ENCODE measurements at regions not wholly inside any gene's neighbourhood (a gene's known extent, or its start where the extent isn't known, plus 50 kb on each side); places are given as distances from the start of the nearest gene placed in this dataset.

DNA sequence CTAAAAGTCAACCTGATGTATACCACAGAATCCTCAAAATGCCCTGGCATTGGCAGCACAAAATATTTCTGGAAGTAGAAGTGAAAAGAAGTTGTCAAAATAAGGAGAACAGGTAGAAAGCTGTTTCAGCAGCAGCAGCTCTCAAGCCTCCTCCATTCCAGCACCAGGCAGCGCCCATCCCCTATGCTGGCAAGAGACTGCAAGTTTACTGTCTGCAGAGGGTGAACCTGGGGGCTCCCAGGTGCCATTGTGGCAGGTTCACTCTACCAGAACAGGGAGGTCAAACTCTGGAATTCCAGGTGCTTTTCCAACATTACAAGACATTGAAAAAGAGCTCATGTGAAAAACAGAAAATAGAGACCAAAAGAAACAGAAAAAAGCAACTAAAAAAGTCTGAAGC is 128.8 kb upstream of the CTTNBP2NL start:
- DNase-seq = no peak

GRCh38 chr1:112267929-112268328 is 128.1 kb upstream of the CTTNBP2NL start:
- no peak for DNase-seq

GRCh38 chr1:112268408-112268807 is 127.6 kb upstream of the CTTNBP2NL start:
- DNase-seq = no peak

GRCh38 chr1:112271270-112271669 is 124.7 kb upstream of the CTTNBP2NL start:
- DNase-seq = no peak

DNA sequence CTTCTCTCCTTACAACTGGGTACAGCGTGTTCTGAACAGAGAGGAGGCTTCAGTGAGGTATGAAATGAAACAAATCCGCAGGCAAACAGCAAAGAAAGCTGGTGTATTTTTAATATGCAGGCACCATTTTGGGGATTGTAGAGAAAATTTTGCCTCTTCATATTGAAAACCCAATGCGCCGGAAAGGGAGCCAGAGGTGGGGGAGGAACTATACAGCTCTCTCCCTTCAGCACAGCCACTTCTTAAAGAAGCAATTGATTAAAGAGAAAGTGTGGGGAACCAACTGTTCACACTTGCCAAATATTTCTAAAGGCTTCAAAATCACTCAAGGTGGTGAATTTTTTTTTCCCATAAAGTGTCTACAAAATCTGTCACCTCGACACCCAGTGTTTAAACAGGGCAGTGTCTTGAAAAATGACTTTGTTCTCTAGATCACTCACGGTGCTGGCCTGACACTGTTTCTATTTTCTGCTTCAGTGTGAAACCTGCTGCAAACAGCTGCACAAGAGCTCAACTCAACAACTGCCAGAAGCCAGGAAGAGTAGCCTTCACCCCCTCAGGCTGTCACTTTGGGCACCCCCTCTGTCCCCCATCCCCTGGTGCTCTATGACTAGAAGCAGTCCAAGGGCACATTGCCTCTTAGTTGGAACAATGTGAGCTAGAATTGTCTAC is 123.8 kb upstream of the CTTNBP2NL start:
- no peak for DNase-seq

DNA sequence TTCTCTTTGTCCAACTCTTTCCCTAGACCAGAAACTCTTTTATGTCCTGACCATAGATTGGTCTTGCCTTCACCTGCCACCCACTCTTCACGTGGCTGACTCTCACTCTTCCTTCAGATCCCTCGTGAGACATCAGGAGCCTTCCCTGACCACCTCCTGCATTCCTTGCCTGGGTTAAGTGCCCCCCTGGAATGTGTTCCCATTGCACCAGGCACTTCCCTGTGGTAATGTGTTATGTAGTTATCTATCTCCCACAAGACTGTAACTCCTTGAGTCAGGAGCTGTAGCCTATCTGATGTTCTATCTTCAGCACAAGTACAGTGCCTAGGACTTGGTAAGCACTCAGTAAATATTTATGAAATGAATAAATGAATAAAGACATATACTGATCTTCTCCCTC is 111.2 kb upstream of the CTTNBP2NL start:
- no peak for DNase-seq

DNA sequence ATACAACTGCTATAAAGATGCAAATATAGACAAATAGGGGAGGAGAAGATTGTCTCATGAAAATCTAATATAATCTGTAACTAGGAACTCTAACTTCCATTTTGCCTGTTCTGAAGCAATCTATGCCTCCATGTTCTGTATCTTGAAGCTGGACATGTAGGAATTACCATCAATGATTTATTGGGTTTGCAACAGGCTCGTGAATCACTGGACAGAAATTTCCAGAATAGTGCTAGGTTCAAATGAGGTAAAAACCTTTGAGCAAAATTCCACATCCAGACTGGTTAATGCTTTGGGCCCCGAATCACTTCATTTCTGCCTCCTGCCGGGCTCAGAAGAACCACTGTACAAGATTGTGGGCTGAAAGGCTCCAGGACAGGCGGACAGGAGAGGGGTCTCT is 110.7 kb upstream of the CTTNBP2NL start:
- no peak for DNase-seq

GRCh38 chr1:112285746-112286145 is 110.3 kb upstream of the CTTNBP2NL start:
- no peak for DNase-seq

GRCh38 chr1:112296908-112297307 is 99.1 kb upstream of the CTTNBP2NL start:
- no peak for DNase-seq

DNA sequence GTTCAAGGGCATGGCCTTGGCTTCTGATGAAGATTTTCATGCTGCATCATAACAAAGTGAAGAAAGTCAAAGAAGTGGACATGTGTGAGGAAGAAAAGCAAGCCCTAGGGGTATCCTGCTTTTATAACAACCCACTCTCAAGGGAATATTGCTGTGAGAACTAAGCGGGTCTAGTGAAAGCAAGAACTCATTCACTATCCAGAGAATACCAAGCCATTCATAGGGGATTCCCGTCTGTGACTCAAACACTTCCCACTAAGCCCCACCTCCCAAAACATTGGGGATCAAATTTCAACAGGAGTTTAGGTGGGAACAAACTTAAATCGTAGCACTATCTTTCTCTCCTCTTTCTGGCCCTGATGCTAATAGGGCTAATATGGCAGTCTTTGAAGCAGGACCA is 98.5 kb upstream of the CTTNBP2NL start:
- DNase-seq = no peak

DNA sequence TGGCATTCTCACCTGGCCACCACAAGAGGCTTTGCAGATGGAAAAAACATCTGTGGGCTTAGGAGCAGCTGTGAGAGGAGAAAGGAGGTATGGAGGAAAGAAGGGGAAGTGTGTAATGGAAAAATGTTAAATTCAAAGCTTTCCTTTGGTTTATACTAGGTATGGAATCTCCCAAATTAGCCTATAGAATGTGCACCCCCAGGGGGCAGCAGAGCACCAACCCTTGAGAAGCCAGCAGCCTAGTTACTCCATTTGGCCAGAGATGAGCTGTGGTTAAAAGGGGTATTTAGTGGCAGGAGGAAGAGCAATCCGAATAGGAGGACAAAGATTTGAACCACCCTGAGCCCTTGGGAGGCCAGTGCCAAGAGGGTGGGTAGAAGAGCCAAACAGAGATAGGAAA is 97.5 kb upstream of the CTTNBP2NL start:
- peak; percentile 56 for DNase-seq

DNA sequence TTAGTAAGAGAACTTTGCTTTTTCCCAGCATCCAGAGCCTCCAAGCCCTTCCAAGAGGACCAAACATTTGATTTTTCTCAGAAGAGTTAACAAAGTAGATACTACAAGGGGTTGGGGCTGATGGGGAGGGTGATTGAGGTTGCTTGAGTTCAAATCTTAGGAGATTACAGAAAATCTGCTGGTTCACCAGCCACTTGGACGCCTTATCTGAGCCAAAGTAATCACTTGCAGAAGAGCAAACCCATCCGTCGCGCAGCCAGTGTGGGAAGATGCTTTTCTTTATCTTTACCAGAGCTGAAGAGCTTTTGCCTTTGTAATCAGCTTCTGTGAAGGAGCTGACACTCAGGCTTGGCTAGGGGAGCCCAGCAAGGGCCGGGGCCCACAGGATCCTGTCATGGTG is 91.9 kb upstream of the CTTNBP2NL start:
- DNase-seq = no peak

DNA sequence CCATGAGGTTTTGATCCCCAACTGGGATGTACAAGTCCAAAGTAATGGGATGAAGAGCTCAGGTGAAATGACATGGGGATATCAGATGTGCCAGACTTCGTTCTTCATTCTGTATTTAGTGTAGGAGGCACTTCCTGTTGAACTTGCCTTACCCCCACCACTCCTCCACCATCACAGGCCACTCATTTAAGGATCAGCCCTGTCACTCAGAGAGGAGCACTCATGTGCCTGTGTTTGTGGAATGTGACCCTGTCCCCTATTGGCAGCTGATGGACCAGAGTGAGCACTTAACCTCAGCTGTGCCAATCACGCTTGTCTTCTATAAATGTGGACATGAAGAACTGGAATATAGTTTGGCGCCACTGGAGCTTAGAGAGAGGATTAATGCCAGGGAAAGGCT is 91.4 kb upstream of the CTTNBP2NL start:
- no peak for DNase-seq

DNA sequence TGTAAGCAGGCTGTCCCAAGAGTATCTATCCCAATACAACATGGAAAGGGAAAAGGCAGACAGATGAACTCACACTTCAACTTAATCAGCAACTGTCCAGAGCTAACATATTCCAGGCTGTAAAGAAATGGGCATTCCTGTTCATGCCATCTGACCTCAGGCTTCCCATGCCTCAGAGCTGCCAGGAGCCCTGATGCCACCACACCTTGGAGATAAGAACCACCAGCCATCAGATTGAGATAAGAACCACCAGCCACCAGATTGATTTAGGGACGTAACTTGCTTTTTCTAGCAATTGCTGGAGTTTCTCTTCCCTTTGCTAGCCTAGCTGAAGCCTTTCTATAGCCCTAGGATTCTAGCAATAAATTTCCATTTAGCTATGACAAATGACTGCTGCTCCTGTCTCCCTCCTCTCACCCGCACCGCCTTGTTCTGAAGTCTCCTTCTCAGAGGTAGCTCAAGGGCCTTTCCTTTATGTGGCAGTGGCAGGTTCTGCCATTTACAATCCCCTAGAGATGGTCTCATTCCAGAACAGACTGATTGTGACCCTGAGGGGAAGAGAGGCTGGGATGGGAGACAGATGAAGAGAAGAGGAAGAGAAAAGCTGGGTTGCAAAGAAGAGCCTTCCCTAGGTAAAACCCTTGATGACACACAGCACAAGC is 88.0 kb upstream of the CTTNBP2NL start:
- DNase-seq = no peak

DNA sequence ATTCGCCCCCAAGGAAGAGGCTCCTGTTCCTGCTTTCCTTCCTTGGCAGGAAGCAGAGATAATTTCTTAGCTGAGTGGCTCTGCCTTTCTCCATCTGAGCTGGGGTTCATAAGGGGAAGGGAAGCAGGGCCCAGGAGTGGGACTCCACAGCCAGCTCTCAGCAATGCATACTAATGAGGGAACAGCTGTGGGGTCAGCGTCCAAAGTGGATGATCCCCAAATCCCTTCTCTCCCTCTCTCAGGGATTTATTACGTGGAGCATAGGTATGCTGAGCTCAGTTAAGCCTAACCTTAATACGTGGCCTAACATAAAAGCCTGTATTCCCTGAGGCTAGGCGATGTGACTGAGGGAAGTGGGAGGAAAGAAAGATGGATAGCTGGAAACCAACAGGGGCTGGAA is 87.3 kb upstream of the CTTNBP2NL start:
- no peak for DNase-seq

DNA sequence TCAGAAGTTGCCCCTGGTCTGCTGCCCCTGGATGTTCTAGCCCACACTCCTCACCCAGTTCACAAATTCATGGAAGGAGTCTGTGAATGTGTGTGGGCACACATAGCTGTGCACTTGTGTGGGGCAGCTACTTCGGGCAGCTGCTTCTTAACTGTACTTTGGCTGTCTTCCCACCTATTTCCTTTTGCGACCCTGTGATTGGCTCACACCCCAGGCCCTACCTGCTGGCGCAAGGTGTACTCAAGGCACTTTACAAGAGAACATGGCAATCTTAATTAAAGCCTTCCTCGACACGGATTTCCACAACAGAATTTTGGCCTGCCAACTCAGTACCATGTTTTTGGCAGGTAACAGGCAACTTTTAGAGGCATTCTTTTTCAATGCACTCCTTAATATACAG is 86.5 kb upstream of the CTTNBP2NL start:
- no peak for DNase-seq

DNA sequence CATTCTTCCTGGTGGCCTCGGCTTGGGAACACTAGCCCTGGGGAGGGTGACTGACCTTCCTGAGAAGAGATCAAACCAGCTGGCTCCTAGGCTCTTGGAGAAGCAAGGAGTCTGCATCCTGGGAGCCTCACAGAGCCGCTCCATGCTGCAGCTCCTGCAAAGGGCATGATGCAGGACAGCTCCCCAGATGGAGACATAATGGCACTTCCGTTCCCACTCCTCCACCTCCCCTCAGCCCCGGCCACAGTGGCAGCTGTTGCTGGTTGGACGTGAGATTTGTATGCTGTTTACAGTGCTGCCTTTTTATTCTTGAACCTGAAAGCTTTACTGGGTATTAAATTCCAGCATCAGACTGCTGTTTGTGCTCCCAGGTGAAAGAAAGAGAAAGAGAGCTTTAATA is 83.7 kb upstream of the CTTNBP2NL start:
- no peak for DNase-seq

- no peak for DNase-seq
These were observed 83.1 kb upstream of the CTTNBP2NL start for GRCh38 chr1:112312879-112313278.

GRCh38 chr1:112316254-112316913 is 79.6 kb upstream of the CTTNBP2NL start:
- no peak for DNase-seq

GRCh38 chr1:112317140-112317539 is 78.9 kb upstream of the CTTNBP2NL start:
- no peak for DNase-seq

GRCh38 chr1:112317611-112318062 is 78.4 kb upstream of the CTTNBP2NL start:
- DNase-seq = no peak

DNA sequence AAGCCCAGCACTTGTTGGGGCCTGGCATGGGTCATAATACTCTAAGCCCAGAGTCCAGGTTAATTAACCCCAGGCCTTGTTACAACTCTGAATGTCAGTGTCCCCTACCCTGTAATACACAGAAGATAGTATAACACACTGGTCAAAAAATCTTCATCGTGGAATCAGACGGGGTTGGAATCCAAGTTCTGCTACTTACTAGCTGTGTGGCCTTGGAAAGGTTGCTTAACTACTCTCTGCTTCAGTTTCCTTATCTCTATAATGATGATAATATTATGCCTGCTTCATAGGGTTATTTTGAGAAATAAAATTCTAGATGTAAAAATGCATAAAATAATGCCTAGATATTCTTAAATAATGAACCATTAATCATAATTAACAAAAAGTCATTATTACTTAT is 77.8 kb upstream of the CTTNBP2NL start:
- DNase-seq = no peak

GRCh38 chr1:112318698-112319370 is 77.2 kb upstream of the CTTNBP2NL start:
- no peak for DNase-seq
